ENCODE measurements at regions not wholly inside any gene's neighbourhood (a gene's known extent, or its start where the extent isn't known, plus 50 kb on each side); places are given as distances from the start of the nearest gene placed in this dataset.

- TF ChIP-seq CTCF (IDR thresholded peaks at IDR 0.05) (no peak), EP300 (IDR thresholded peaks at IDR 0.05) (no peak), POLR2A (IDR thresholded peaks at IDR 0.05) (no peak)
Measured at GRCh38 chr10:47088656-47089354, 177.6 kb downstream of the PTPN20 start.
